Testis (tissue), 2 donors: ENCODE measurements at regions not wholly inside any gene's neighbourhood (a gene's known extent, or its start where the extent isn't known, plus 50 kb on each side); places are given as distances from the start of the nearest gene placed in this dataset.
"Not testable (repeated sequence)": the region's sequence is repeated elsewhere in the genome, so short reads cannot be mapped to it uniquely, and the experiment has no call there.

Experiments
- DNase-seq: peaks from one replicate; pipeline ENCODE4 v3.0.0-alpha.2; 2019
- H3K27ac ChIP-seq, 2 donors: fragments of 200-600 bp; sonication (generic); one replicate each; pipeline ENCODE4 v1.5.1; 2019
- H3K27me3 ChIP-seq: fragments of 200-600 bp; sonication (generic); one replicate; pipeline ENCODE4 v1.5.1; 2019
- H3K36me3 ChIP-seq: fragments of 200-600 bp; sonication (generic); one replicate; pipeline ENCODE4 v1.5.1; 2017; ENCODE audit warnings: low read depth; ENCODE audit errors: missing control alignments
- H3K4me1 ChIP-seq: fragments of 200-600 bp; sonication (generic); one replicate; pipeline ENCODE4 v1.5.1; 2019
- H3K4me3 ChIP-seq, 2 donors: fragments of 200-600 bp; sonication (generic); one replicate each; pipeline ENCODE4 v1.5.1; 2017 to 2019
- H3K9me3 ChIP-seq: fragments of 200-600 bp; sonication (generic); one replicate; pipeline ENCODE4 v1.5.1; 2017
- CTCF ChIP-seq, 3 experiments: fragments of 450-650 bp in 2 of 3; fragments of 200-600 bp in 1 of 3; sonication (generic) in 1 of 3; IDR thresholded peaks; one replicate each; pipeline ENCODE4 v1.5.1; 2016 to 2019; ENCODE audit warnings: antibody characterized with exemption in 3 of 3, mild to moderate bottlenecking in 2 of 3, moderate library complexity in 1 of 3
- POLR2A ChIP-seq: fragments of 450-650 bp; IDR thresholded peaks from one replicate; pipeline ENCODE4 v1.6.1; 2017; ENCODE audit warnings: antibody characterized with exemption, mild to moderate bottlenecking, moderate library complexity
- WGBS, 2 donors: methylation state at CpG; one replicate each; pipeline ENCODE4 v1.1.5; 2018; 5-methylcytosine and 5-hydroxymethylcytosine counted together
- intact Hi-C: fragments of 100-400 bp; cut with DNase I; formaldehyde crosslinking; loops from one replicate; pipeline ENCODE4 v1.15.1; 2023; ENCODE audit warnings: low total_unique reads

GRCh38 chr5:131107128-131107527, 57.9 kb downstream of the HINT1 start:
- no peaks in the 10 kb centered on the region for H3K27me3 ChIP-seq
- H3K4me3 ChIP-seq, result no peak overlapping the region
- no peak overlapping the region for H3K27ac ChIP-seq
- no peak for TF ChIP-seq CTCF (IDR thresholded peaks at IDR 0.05)
- TF ChIP-seq POLR2A, result no peak
- no peaks in the 10 kb centered on the region for H3K4me1 ChIP-seq
- H3K36me3 ChIP-seq, result no peaks in the 10 kb centered on the region
- no peak for DNase-seq
- WGBS, 2 donors, result 88 to 89% methylated on average over 5 of the region's 5 CpGs
- no peaks in the 10 kb centered on the region for H3K9me3 ChIP-seq
- intact Hi-C loops, result no loop called here

GRCh38 chr5:131104169-131104808, 60.8 kb downstream of the HINT1 start:
- WGBS, 2 donors, result 74 to 82% methylated on average over 2 of the region's 2 CpGs
- intact Hi-C loops, result no loop called here
- H3K27ac ChIP-seq, result no peak overlapping the region
- H3K27me3 ChIP-seq, result no peaks in the 10 kb centered on the region
- no peak overlapping the region for H3K4me3 ChIP-seq
- no peaks in the 10 kb centered on the region for H3K9me3 ChIP-seq
- no peak for DNase-seq
- H3K4me1 ChIP-seq, result no peaks in the 10 kb centered on the region
- no peaks in the 10 kb centered on the region for H3K36me3 ChIP-seq
- TF ChIP-seq CTCF (IDR thresholded peaks at IDR 0.05), result no peak
- TF ChIP-seq POLR2A, result no peak

- Histone ChIP-seq H3K4me3 (no peak overlapping the region), H3K27me3 (no peaks in the 10 kb centered on the region), H3K27ac (no peak overlapping the region), H3K9me3 (no peaks in the 10 kb centered on the region), H3K4me1 (no peaks in the 10 kb centered on the region), H3K36me3 (no peaks in the 10 kb centered on the region)
- DNase-seq, result no peak
- 76 to 90% methylated on average over 2 of the region's 2 CpGs for WGBS, 2 donors
- TF ChIP-seq POLR2A, result no peak
- no peak for TF ChIP-seq CTCF (IDR thresholded peaks at IDR 0.05)
- intact Hi-C loops, result no loop called here
Measured at GRCh38 chr5:131096774-131097710, 68.0 kb downstream of the HINT1 start.

- H3K36me3 ChIP-seq, intact Hi-C loops, H3K27ac ChIP-seq, H3K4me1 ChIP-seq, H3K27me3 ChIP-seq, H3K4me3 ChIP-seq, DNase-seq, H3K9me3 ChIP-seq: not testable (repeated sequence)
- WGBS, 2 donors, result 90 to 93% methylated on average over 4 of the region's 4 CpGs
Measured at GRCh38 chr5:131095561-131095960, 69.5 kb downstream of the HINT1 start.

- WGBS, 2 donors, result 80 to 85% methylated on average over 3 of the region's 3 CpGs
- TF ChIP-seq CTCF (IDR thresholded peaks at IDR 0.05) (no peak), POLR2A (no peak)
- intact Hi-C loops, result no loop called here
Measured at GRCh38 chr5:131084436-131084835, 80.6 kb downstream of the HINT1 start.

More at GRCh38 chr5:131084436-131084835, 80.6 kb downstream of the HINT1 start:
- Histone ChIP-seq H3K27me3 (no peaks in the 10 kb centered on the region), H3K27ac (no peak overlapping the region), H3K36me3 (no peaks in the 10 kb centered on the region), H3K4me3 (no peak overlapping the region), H3K9me3 (no peaks in the 10 kb centered on the region), H3K4me1 (no peaks in the 10 kb centered on the region)
- DNase-seq, result no peak
